IMR-90 (cell line): ENCODE measurements at regions not wholly inside any gene's neighbourhood (a gene's known extent, or its start where the extent isn't known, plus 50 kb on each side); places are given as distances from the start of the nearest gene placed in this dataset.

Experiments used
- ATAC-seq: fragments of 200-7000 bp; cut with Tn5 transposase; 2 replicates; pipeline ENCODE4 v1.9.1; 2020; ENCODE audit warnings: low read depth, mild to moderate bottlenecking, moderate library complexity
- BruUV-seq: library from RNA; stranded (reverse); fragments of 400-500 nt; replicated peaks from 2 replicates; lab custom pipeline; 2021; lab: Mats Ljungman, UMichigan
- CTCF ChIA-PET: fragments of 300-600 bp; formaldehyde crosslinking; extraction: SDS; loops from one replicate; lab custom pipeline; 2021; ENCODE audit warnings: antibody characterized with exemption; lab: Yijun Ruan, JAX
- POLR2A ChIA-PET: fragments of 300-600 bp; sonication (Branson Sonifier 250); formaldehyde crosslinking; loops from one replicate; lab custom pipeline; 2022; ENCODE audit warnings: antibody characterized with exemption; ENCODE audit not compliant: unreplicated experiment; lab: Charles Lee
- DNase-seq: peaks from one replicate; pipeline ENCODE4 v3.0.0; 2013
- H2AFZ ChIP-seq: replicated peaks from 2 replicates; pipeline ENCODE3; 2013; ENCODE audit warnings: low read length, mild to moderate bottlenecking; ENCODE audit not compliant: poor library complexity
- H2AK5ac ChIP-seq: 2 replicates; pipeline ENCODE4 v1.6.1; 2013; ENCODE audit warnings: low read depth, low read length, inconsistent platforms
- H2AK9ac ChIP-seq: replicated peaks from 2 replicates; pipeline ENCODE3; 2013; ENCODE audit warnings: mild to moderate bottlenecking, low read depth, low read length, moderate library complexity; ENCODE audit not compliant: poor library complexity
- H2BK120ac ChIP-seq: 2 replicates; pipeline ENCODE4 v1.6.1; 2013; ENCODE audit warnings: low read depth, low read length, inconsistent platforms
- H2BK15ac ChIP-seq: 3 replicates; pipeline ENCODE4 v1.6.1; 2013; ENCODE audit warnings: low read depth, low read length, inconsistent platforms
- H2BK20ac ChIP-seq: 2 replicates; pipeline ENCODE4 v1.6.1; 2013; ENCODE audit warnings: low read depth, mild to moderate bottlenecking, inconsistent platforms, low read length, moderate library complexity
- H2BK5ac ChIP-seq: 2 replicates; pipeline ENCODE4 v1.6.1; 2013; ENCODE audit warnings: mild to moderate bottlenecking, low read depth, low read length, inconsistent platforms; ENCODE audit not compliant: poor library complexity, severe bottlenecking
- H3K14ac ChIP-seq: replicated peaks from 2 replicates; pipeline ENCODE4 v1.6.1; 2013; ENCODE audit warnings: low read depth, low read length, inconsistent platforms
- H3K18ac ChIP-seq: 2 replicates; pipeline ENCODE4 v1.6.1; 2013; ENCODE audit warnings: low read depth, low read length, control low read depth
- H3K23ac ChIP-seq: 2 replicates; pipeline ENCODE4 v1.6.1; 2013; ENCODE audit warnings: low read depth, low read length, inconsistent platforms
- H3K27ac ChIP-seq: 2 replicates; pipeline ENCODE4 v1.5.1; 2013; ENCODE audit warnings: mild to moderate bottlenecking, control low read depth, low read length; ENCODE audit not compliant: insufficient read depth
- H3K27me3 ChIP-seq: 2 replicates; pipeline ENCODE4 v1.6.1; 2013; ENCODE audit warnings: low read length; ENCODE audit not compliant: control insufficient read depth, insufficient read depth
- H3K36me3 ChIP-seq: 2 replicates; pipeline ENCODE4 v1.6.1; 2013; ENCODE audit warnings: low read length, mixed read lengths; ENCODE audit not compliant: control insufficient read depth, insufficient read depth
- H3K4ac ChIP-seq: 2 replicates; pipeline ENCODE4 v1.6.1; 2013; ENCODE audit warnings: low read depth, low read length, inconsistent platforms
- H3K4me1 ChIP-seq: 2 replicates; pipeline ENCODE4 v1.6.1; 2013; ENCODE audit warnings: low read length, mixed read lengths; ENCODE audit not compliant: control insufficient read depth, insufficient read depth
- H3K4me2 ChIP-seq: 2 replicates; pipeline ENCODE4 v1.6.1; 2013; ENCODE audit warnings: low read depth, mild to moderate bottlenecking, control low read depth, low read length, moderate library complexity
- H3K4me3 ChIP-seq: 2 replicates; pipeline ENCODE4 v1.5.1; 2013; ENCODE audit warnings: low read depth, mild to moderate bottlenecking, control low read depth, low read length, moderate library complexity; ENCODE audit not compliant: insufficient read depth
- H3K56ac ChIP-seq: 2 replicates; pipeline ENCODE4 v1.6.1; 2013; ENCODE audit warnings: low read length, inconsistent platforms; ENCODE audit not compliant: insufficient read depth; ENCODE audit errors: extremely low read depth
- H3K79me1 ChIP-seq, 2 experiments: 2 replicates each; pipeline ENCODE4 v1.6.1; 2013; ENCODE audit warnings: low read length in 2 of 2, inconsistent platforms in 1 of 2, low read depth in 1 of 2
- H3K9ac ChIP-seq: 2 replicates; pipeline ENCODE4 v1.6.1; 2013; ENCODE audit warnings: low read depth, low read length, control low read depth
- H3K9me1 ChIP-seq: 2 replicates; pipeline ENCODE4 v1.6.1; 2013; ENCODE audit warnings: low read length, inconsistent platforms; ENCODE audit not compliant: insufficient read depth
- H3K9me3 ChIP-seq: 2 replicates; pipeline ENCODE4 v1.6.1; 2013; ENCODE audit warnings: low read length; ENCODE audit not compliant: control insufficient read depth, insufficient read depth
- H4K20me1 ChIP-seq: 2 replicates; pipeline ENCODE4 v1.6.1; 2013; ENCODE audit warnings: low read length, inconsistent platforms; ENCODE audit not compliant: insufficient read depth
- H4K5ac ChIP-seq: 2 replicates; pipeline ENCODE4 v1.6.1; 2013; ENCODE audit warnings: mild to moderate bottlenecking, low read depth, low read length, control low read depth
- H4K8ac ChIP-seq, 2 experiments: 2 replicates each; pipeline ENCODE4 v1.6.1; 2013; ENCODE audit warnings: low read depth in 2 of 2, low read length in 2 of 2, control low read depth in 1 of 2, inconsistent platforms in 1 of 2
- H4K91ac ChIP-seq: 2 replicates; pipeline ENCODE4 v1.6.1; 2013; ENCODE audit warnings: low read depth, low read length, inconsistent platforms; ENCODE audit not compliant: insufficient read depth
- CHD1 ChIP-seq: IDR thresholded peaks from 2 replicates; pipeline ENCODE4 v1.6.1; 2012; ENCODE audit warnings: low read depth, low read length, improper control_type of control experiment
- FOS ChIP-seq: fragments of 150-350 bp; IDR thresholded peaks from 2 replicates; pipeline ENCODE4 v1.6.1; 2016; ENCODE audit warnings: low read depth, low read length
- MXI1 ChIP-seq: IDR thresholded peaks from 2 replicates; pipeline ENCODE4 v1.6.1; 2012; ENCODE audit warnings: low read depth, mild to moderate bottlenecking, low read length, moderate library complexity, borderline replicate concordance
- NFE2L2 ChIP-seq: fragments of 150-350 bp; IDR thresholded peaks from 2 replicates; pipeline ENCODE4 v1.6.1; 2016; ENCODE audit warnings: low read depth, mild to moderate bottlenecking, low read length
- POLR2A ChIP-seq: IDR thresholded peaks from 2 replicates; pipeline ENCODE4 v1.6.1; 2012; ENCODE audit warnings: mild to moderate bottlenecking, low read depth, low read length
- RAD21 ChIP-seq: IDR thresholded peaks from 2 replicates; pipeline ENCODE4 v1.6.1; 2012; ENCODE audit warnings: low read length, improper control_type of control experiment
- SMC3 ChIP-seq: fragments of 150-350 bp; IDR thresholded peaks from 2 replicates; pipeline ENCODE4 v1.6.1; 2016; ENCODE audit warnings: low read depth, mild to moderate bottlenecking, antibody characterized with exemption, low read length, moderate library complexity
- USF2 ChIP-seq: fragments of 150-350 bp; IDR thresholded peaks from 2 replicates; pipeline ENCODE4 v1.6.1; 2017; ENCODE audit warnings: mild to moderate bottlenecking, antibody characterized with exemption, low read length, low read depth
- WGBS, 2 experiments: methylation state at CpG; one replicate each; pipeline versions ENCODE4 v1.1.5 to v1.1.7; 2013; ENCODE audit warnings: missing lambda C conversion rate in 2 of 2; ENCODE audit not compliant: insufficient read length in 1 of 2; ENCODE audit errors: extremely low coverage in 2 of 2; 5-methylcytosine and 5-hydroxymethylcytosine counted together
- dilution Hi-C: fragments of 300-500 bp; cut with HindIII; formaldehyde crosslinking; loops from one replicate; pipeline ENCODE4 v1.14.3; 2018; ENCODE audit warnings: low sequenced_read_pairs; ENCODE audit not compliant: unreplicated experiment
- in situ Hi-C: fragments of 300-500 bp; cut with MboI; formaldehyde crosslinking; loops from 3 replicates; pipeline ENCODE4 v1.14.3; 2019; ENCODE audit warnings: low sequenced_read_pairs, inconsistent platforms, mixed read lengths
- intact Hi-C: fragments of 100-400 bp; cut with micrococcal nuclease; formaldehyde crosslinking; loops from 2 replicates; pipeline ENCODE4 v1.10.0; 2022

- dilution Hi-C loops: no loop called here
- Histone ChIP-seq H4K91ac (no peak overlapping the region), H4K5ac (no peak overlapping the region), H3K4me1 (no peaks in the 10 kb centered on the region), H2AK5ac (no peak overlapping the region), H3K9me3 (peaks cover 12% of the 10 kb centered on the region), H3K4me2 (no peak overlapping the region), H2AK9ac (no peak overlapping the region), H3K27ac (no peak overlapping the region), H4K20me1 (no peaks in the 10 kb centered on the region), H3K23ac (no peak overlapping the region), H3K36me3 (no peaks in the 10 kb centered on the region), H4K8ac (no peak overlapping the region), H3K4me3 (no peak overlapping the region), H3K56ac (no peak overlapping the region), H2AFZ (no peak overlapping the region), H2BK15ac (no peak overlapping the region), H3K14ac (no peak overlapping the region), H3K9ac (no peak overlapping the region), H3K18ac (no peak overlapping the region), H3K9me1 (no peaks in the 10 kb centered on the region), H2BK120ac (no peak overlapping the region), H2BK5ac (no peak overlapping the region), H3K79me1 (no peaks in the 10 kb centered on the region), H3K27me3 (no peaks in the 10 kb centered on the region; the same call in 1 of the 2 replicates), H3K4ac (no peak overlapping the region), H2BK20ac (no peak overlapping the region)
- CTCF ChIA-PET: no interaction called here
- in situ Hi-C loops: no loop called here
- POLR2A ChIA-PET: no interaction called here
- BruUV-seq: no TSS peak
- no peak for TF ChIP-seq RAD21
- TF ChIP-seq NFE2L2: no peak
- no peak for TF ChIP-seq CHD1
- no peak for TF ChIP-seq POLR2A
- TF ChIP-seq USF2: no peak
- TF ChIP-seq SMC3: no peak
- no peak for TF ChIP-seq FOS
- no peak for TF ChIP-seq MXI1
- intact Hi-C loops: no loop called here
- ATAC-seq: no peak
- no peak for DNase-seq
- WGBS, 2 experiments: 30% methylated on average over 2 of the region's 16 CpGs; no CpG with 5 or more reads in 1 of the 2 experiments
Measured at GRCh38 chr2:239662413-239663120, 261.7 kb upstream of the HDAC4 start.
